AG09309 (cell line): ENCODE measurements at regions not wholly inside any gene's neighbourhood (a gene's known extent, or its start where the extent isn't known, plus 50 kb on each side); places are given as distances from the start of the nearest gene placed in this dataset.

ENCODE experiments used
- DNase-seq: peaks from one replicate; pipeline ENCODE4 v3.0.0-alpha.2; 2010; ENCODE audit warnings: low read depth
- H3K4me3 ChIP-seq: 2 replicates; pipeline ENCODE4 v1.5.1; 2011; ENCODE audit warnings: mild to moderate bottlenecking, low read depth, low read length, moderate library complexity; ENCODE audit not compliant: control insufficient read depth
- TF ChIP-seq, protein P1 (sequence below): IDR thresholded peaks from 2 replicates; pipeline ENCODE4 v1.5.1; 2011; ENCODE audit warnings: mild to moderate bottlenecking, low read depth, low read length, inconsistent platforms; ENCODE audit not compliant: insufficient read depth, control insufficient read depth; ENCODE audit errors: missing control alignments

DNA sequence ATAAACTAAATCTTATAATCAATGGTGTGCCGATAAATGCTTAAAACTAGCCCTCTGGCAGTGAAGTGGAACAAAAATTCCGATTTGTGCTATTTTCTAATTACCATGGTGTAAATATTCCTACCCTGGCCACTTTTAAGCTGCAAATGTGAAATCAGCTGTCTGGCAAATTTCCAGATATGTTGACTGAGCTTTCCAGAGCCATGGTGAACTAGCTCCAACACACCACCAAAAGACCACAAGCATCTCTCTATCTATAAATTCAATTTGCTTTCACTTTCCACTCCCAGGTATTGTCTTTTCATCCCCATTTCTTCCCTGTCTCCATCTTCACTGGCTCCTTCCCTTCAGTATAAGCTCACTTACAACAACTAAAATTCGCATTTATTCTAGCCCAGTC lies 152.3 kb upstream of the RGS18 start:
- H3K4me3 ChIP-seq: no peak overlapping the region
- TF ChIP-seq, protein P1, sequence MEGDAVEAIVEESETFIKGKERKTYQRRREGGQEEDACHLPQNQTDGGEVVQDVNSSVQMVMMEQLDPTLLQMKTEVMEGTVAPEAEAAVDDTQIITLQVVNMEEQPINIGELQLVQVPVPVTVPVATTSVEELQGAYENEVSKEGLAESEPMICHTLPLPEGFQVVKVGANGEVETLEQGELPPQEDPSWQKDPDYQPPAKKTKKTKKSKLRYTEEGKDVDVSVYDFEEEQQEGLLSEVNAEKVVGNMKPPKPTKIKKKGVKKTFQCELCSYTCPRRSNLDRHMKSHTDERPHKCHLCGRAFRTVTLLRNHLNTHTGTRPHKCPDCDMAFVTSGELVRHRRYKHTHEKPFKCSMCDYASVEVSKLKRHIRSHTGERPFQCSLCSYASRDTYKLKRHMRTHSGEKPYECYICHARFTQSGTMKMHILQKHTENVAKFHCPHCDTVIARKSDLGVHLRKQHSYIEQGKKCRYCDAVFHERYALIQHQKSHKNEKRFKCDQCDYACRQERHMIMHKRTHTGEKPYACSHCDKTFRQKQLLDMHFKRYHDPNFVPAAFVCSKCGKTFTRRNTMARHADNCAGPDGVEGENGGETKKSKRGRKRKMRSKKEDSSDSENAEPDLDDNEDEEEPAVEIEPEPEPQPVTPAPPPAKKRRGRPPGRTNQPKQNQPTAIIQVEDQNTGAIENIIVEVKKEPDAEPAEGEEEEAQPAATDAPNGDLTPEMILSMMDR: no peak
- no peak for DNase-seq

DNA sequence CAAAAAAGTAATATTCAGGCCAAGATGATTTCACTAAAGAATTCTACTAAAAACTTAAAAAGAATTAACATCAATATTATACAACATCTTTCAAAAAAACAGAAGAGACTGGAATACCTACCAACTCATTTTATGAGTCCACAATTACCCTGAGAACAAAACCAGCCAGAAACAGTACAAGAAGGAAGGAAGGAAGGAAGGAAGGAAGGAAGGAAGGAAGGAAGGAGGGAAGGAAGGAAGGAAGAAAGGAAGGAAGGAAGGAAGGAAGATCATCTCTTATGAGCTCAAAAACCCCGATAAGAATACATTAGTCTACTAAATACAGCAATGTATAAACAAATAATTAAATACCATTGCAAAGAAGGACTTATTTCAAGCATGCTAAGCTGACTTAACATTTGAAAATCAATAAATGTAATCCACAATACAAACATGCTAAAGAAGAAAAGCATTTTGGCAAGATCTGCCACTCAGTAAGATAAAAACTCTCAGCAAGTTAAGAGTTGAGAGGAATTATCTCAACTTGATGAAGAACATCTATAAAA lies 149.9 kb upstream of the RGS18 start:
- DNase-seq: no peak
- TF ChIP-seq, protein P1: no peak
- no peak overlapping the region for H3K4me3 ChIP-seq

DNA sequence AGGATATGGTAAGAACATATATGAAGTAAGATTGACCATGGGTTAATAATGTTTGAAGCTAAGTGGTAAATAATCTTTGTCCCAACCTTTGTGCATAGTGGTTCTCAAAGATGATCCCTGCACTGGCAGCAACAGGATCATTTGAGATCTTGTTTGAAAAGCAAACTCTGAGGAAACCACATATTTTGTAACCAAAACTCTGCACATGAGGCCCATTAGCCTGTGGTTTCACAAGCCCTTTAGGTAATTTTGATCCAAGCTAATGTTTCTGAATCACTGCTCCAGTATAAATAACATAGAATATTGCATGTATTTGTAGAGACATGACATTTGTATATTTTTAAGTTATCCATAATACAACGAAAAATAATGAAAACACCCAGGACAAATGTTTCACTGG lies 147.9 kb upstream of the RGS18 start:
- no peak for DNase-seq
- H3K4me3 ChIP-seq: no peak overlapping the region
- TF ChIP-seq, protein P1: no peak

GRCh38 chr1:192011525-192011924 lies 146.7 kb upstream of the RGS18 start:
- no peak overlapping the region for H3K4me3 ChIP-seq
- no peak for DNase-seq
- TF ChIP-seq, protein P1: no peak

GRCh38 chr1:192022827-192023226 lies 135.4 kb upstream of the RGS18 start:
- TF ChIP-seq, protein P1: no peak
- DNase-seq: no peak
- no peak overlapping the region for H3K4me3 ChIP-seq

DNA sequence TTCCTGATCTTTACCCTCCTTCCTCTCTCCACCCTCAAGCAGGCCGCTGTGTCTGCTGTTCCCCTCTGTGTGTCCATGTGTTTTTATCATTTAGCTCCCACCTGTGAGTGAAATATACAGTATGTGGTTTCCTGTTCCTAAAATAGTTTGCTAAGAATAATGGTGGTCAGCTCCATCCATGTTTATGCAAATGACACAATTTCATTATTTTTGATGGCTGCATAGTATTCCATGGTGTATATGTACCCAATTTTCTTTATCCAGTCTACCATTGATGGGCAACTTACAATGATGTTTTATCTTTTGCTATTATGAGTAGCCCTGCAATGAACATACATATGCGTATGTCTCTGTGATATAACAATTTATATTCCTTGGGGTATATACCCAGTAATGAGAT lies 133.4 kb upstream of the RGS18 start:
- DNase-seq: no peak
- H3K4me3 ChIP-seq: no peak overlapping the region
- TF ChIP-seq, protein P1: no peak

DNA sequence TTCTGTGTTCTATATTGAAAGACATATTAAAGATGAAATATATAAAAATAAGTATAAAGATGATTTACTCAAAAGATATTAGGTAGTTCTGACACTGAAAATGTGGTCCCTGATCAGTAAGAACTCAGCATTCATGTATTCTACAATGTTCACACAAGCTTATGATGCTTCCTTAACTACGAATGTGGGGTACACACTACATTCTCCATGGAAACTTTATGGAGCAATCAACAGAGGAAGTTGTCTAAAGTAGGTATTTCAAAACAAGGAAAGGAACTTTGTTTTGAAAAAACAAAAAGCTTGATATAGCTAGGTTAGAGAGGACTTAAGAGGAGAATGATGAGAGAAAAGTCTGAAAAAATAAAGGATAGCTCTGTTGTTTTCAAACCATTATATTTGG lies 119.7 kb upstream of the RGS18 start:
- TF ChIP-seq, protein P1: no peak
- DNase-seq: no peak
- no peak overlapping the region for H3K4me3 ChIP-seq
